Naive thymus-derived CD4-positive, alpha-beta T cell (primary cell): ENCODE measurements at regions not wholly inside any gene's neighbourhood (a gene's known extent, or its start where the extent isn't known, plus 50 kb on each side); places are given as distances from the start of the nearest gene placed in this dataset.

Experiments used
- ATAC-seq: fragments of 150-1000 bp; cut with Tn5 transposase; 2 replicates; pipeline ENCODE4 v1.10.0; 2021; ENCODE audit warnings: mild to moderate bottlenecking, moderate library complexity
- CTCF ChIA-PET: fragments of 350-600 bp; sonication (Branson Sonifier 250); formaldehyde crosslinking; loops from one replicate; lab custom pipeline; 2021; ENCODE audit warnings: antibody characterized with exemption; lab: Charles Lee
- POLR2A ChIA-PET: fragments of 350-600 bp; sonication (Branson Sonifier 250); formaldehyde crosslinking; loops from one replicate; lab custom pipeline; 2021; ENCODE audit warnings: antibody characterized with exemption, inconsistent platforms; lab: Charles Lee
- DNase-seq, 9 donors: peaks; one replicate each; pipeline versions ENCODE4 v3.0.0 to v3.0.0-alpha.2; 2020 to 2022; ENCODE audit warnings: mixed read lengths in 1 of 9
- H3K27ac ChIP-seq: one replicate; pipeline ENCODE4 v1.7.0; 2013; ENCODE audit warnings: mild to moderate bottlenecking, low read depth, low read length, moderate library complexity
- H3K27me3 ChIP-seq, 2 donors: one replicate each; pipeline ENCODE4 v1.7.0; 2013; ENCODE audit warnings: low read length in 2 of 2, mild to moderate bottlenecking in 2 of 2, moderate library complexity in 2 of 2; ENCODE audit not compliant: control insufficient read depth in 2 of 2, insufficient read depth in 2 of 2
- H3K36me3 ChIP-seq, 3 experiments: 1 replicate in 2 of 3; 2 replicates in 1 of 3; pipeline ENCODE4 v1.7.0; 2013; ENCODE audit warnings: low read length in 3 of 3, mild to moderate bottlenecking in 3 of 3, moderate library complexity in 1 of 3; ENCODE audit not compliant: insufficient read depth in 3 of 3, control insufficient read depth in 2 of 3
- H3K4me1 ChIP-seq, 2 donors: one replicate each; pipeline ENCODE4 v1.7.0; 2013; ENCODE audit warnings: low read length in 2 of 2, mild to moderate bottlenecking in 2 of 2, moderate library complexity in 1 of 2; ENCODE audit not compliant: control insufficient read depth in 2 of 2, insufficient read depth in 2 of 2
- H3K4me3 ChIP-seq: 2 replicates; pipeline ENCODE4 v1.7.0; 2013; ENCODE audit warnings: mild to moderate bottlenecking, low read length
- H3K9me3 ChIP-seq, 3 experiments: 1 replicate in 2 of 3; 2 replicates in 1 of 3; pipeline ENCODE4 v1.7.0; 2013; ENCODE audit warnings: low read length in 3 of 3; ENCODE audit not compliant: control insufficient read depth in 2 of 3
- H3K27ac Mint-ChIP-seq, 9 donors: one replicate each; pipeline ENCODE4 v1.8.0; 2020 to 2022; ENCODE audit warnings: mixed read lengths in 9 of 9, mild to moderate bottlenecking in 8 of 9, moderate library complexity in 5 of 9, inconsistent platforms in 2 of 9
- H3K27me3 Mint-ChIP-seq, 5 donors: one replicate each; pipeline ENCODE4 v1.8.0; 2021 to 2022; ENCODE audit warnings: mixed read lengths in 5 of 5, mild to moderate bottlenecking in 1 of 5
- H3K36me3 Mint-ChIP-seq, 5 donors: one replicate each; pipeline ENCODE4 v1.8.0; 2020 to 2022; ENCODE audit warnings: mixed read lengths in 5 of 5, mild to moderate bottlenecking in 3 of 5, inconsistent platforms in 1 of 5
- H3K4me1 Mint-ChIP-seq, 7 donors: one replicate each; pipeline ENCODE4 v1.8.0; 2020 to 2022; ENCODE audit warnings: mixed read lengths in 7 of 7, mild to moderate bottlenecking in 3 of 7, inconsistent platforms in 1 of 7
- H3K4me3 Mint-ChIP-seq, 10 donors: one replicate each; pipeline ENCODE4 v1.8.0; 2020 to 2022; ENCODE audit warnings: mild to moderate bottlenecking in 10 of 10, mixed read lengths in 10 of 10, moderate library complexity in 6 of 10, inconsistent platforms in 2 of 10
- H3K9me3 Mint-ChIP-seq, 11 donors: one replicate each; pipeline ENCODE4 v1.8.0; 2020 to 2022; ENCODE audit warnings: mixed read lengths in 11 of 11, mild to moderate bottlenecking in 4 of 11, inconsistent platforms in 1 of 11, moderate library complexity in 1 of 11
- intact Hi-C, 2 donors: fragments of 100-400 bp; cut with micrococcal nuclease; formaldehyde crosslinking; loops; one replicate each; pipeline ENCODE4 v1.15.1; 2023

GRCh38 chr5:96149546-96149945 is 187.9 kb upstream of the ELL2 start:
- H3K9me3 Mint-ChIP-seq = no peaks in the 10 kb centered on the region
- Histone ChIP-seq H3K36me3 (no peaks in the 10 kb centered on the region), H3K27me3 (no peaks in the 10 kb centered on the region), H3K9me3 (no peaks in the 10 kb centered on the region), H3K27ac (no peak overlapping the region), H3K4me1 (no peaks in the 10 kb centered on the region), H3K4me3 (no peak overlapping the region)
- DNase-seq (no peak), ATAC-seq (no peak)
- intact Hi-C loops = no loop called here
- peaks cover 0 to 5% (median 0%) of the 10 kb centered on the region in 5 donors for H3K27me3 Mint-ChIP-seq
- ChIA-PET CTCF (no interaction called here), POLR2A (no interaction called here)
- no peaks in the 10 kb centered on the region for H3K36me3 Mint-ChIP-seq
- H3K4me1 Mint-ChIP-seq = peaks cover 0 to 3% (median 0%) of the 10 kb centered on the region in 7 donors
- H3K4me3 Mint-ChIP-seq = no peak overlapping the region
- no peak overlapping the region for H3K27ac Mint-ChIP-seq

GRCh38 chr5:96149021-96149420 is 187.4 kb upstream of the ELL2 start:
- Histone ChIP-seq H3K4me1 (no peaks in the 10 kb centered on the region), H3K36me3 (no peaks in the 10 kb centered on the region), H3K4me3 (no peak overlapping the region), H3K9me3 (no peaks in the 10 kb centered on the region), H3K27me3 (no peaks in the 10 kb centered on the region), H3K27ac (no peak overlapping the region)
- Mint-ChIP-seq H3K27ac (no peak overlapping the region), H3K27me3 (peaks cover 0 to 5% (median 0%) of the 10 kb centered on the region in 5 donors), H3K9me3 (no peaks in the 10 kb centered on the region), H3K36me3 (no peaks in the 10 kb centered on the region), H3K4me3 (no peak overlapping the region), H3K4me1 (peaks cover 0 to 3% (median 0%) of the 10 kb centered on the region in 7 donors)
- intact Hi-C loops = no loop called here
- DNase-seq (no peak), ATAC-seq (no peak)
- CTCF ChIA-PET = no interaction called here
- POLR2A ChIA-PET = no interaction called here

DNA sequence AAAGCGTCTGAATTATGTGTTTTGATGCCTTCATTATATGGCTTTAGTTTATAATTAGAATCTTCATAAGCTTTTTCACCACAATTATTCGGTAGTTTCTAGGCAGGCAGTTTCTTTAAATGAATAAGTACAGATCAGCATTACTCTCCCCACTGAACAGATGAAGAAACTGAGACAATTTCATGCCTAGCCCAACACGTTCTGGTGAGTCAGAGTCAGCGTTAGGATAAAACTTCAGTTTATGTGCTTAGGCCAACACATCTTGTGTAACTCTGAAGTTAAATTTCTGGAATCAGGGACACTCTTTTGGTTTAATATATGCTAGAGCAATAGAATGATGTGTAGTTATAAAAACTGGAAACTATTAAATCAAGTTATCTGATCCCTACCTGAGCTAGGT is 186.7 kb upstream of the ELL2 start:
- Mint-ChIP-seq H3K4me3 (no peak overlapping the region), H3K27me3 (peaks cover 0 to 5% (median 0%) of the 10 kb centered on the region in 5 donors), H3K27ac (no peak overlapping the region), H3K4me1 (peaks cover 0 to 3% (median 0%) of the 10 kb centered on the region in 7 donors), H3K9me3 (no peaks in the 10 kb centered on the region), H3K36me3 (no peaks in the 10 kb centered on the region)
- ChIA-PET CTCF (no interaction called here), POLR2A (no interaction called here)
- Histone ChIP-seq H3K4me1 (no peaks in the 10 kb centered on the region), H3K9me3 (no peaks in the 10 kb centered on the region), H3K36me3 (no peaks in the 10 kb centered on the region), H3K4me3 (no peak overlapping the region), H3K27me3 (no peaks in the 10 kb centered on the region), H3K27ac (no peak overlapping the region)
- ATAC-seq (no peak), DNase-seq (no peak)
- intact Hi-C loops = no loop called here

- Mint-ChIP-seq H3K4me3 (no peak overlapping the region), H3K27me3 (peaks cover 0 to 5% (median 0%) of the 10 kb centered on the region in 5 donors), H3K27ac (no peak overlapping the region), H3K9me3 (no peaks in the 10 kb centered on the region), H3K4me1 (peaks cover 0 to 3% (median 0%) of the 10 kb centered on the region in 7 donors), H3K36me3 (no peaks in the 10 kb centered on the region)
- Histone ChIP-seq H3K27me3 (no peaks in the 10 kb centered on the region), H3K36me3 (no peaks in the 10 kb centered on the region), H3K4me1 (no peaks in the 10 kb centered on the region), H3K4me3 (no peak overlapping the region), H3K27ac (no peak overlapping the region), H3K9me3 (no peaks in the 10 kb centered on the region)
- ChIA-PET CTCF (no interaction called here), POLR2A (no interaction called here)
- DNase-seq = no peak
- intact Hi-C loops = no loop called here
- no peak for ATAC-seq
Measured at GRCh38 chr5:96147866-96148265, 186.2 kb upstream of the ELL2 start.

- H3K9me3 Mint-ChIP-seq = no peaks in the 10 kb centered on the region
- H3K4me1 Mint-ChIP-seq = peaks cover 0 to 3% (median 0%) of the 10 kb centered on the region in 7 donors
- Histone ChIP-seq H3K27me3 (no peaks in the 10 kb centered on the region), H3K36me3 (no peaks in the 10 kb centered on the region), H3K4me3 (no peak overlapping the region), H3K4me1 (no peaks in the 10 kb centered on the region), H3K9me3 (no peaks in the 10 kb centered on the region), H3K27ac (no peak overlapping the region)
- intact Hi-C loops = no loop called here
- no peak overlapping the region for H3K4me3 Mint-ChIP-seq
- no peak overlapping the region for H3K27ac Mint-ChIP-seq
- H3K27me3 Mint-ChIP-seq = peaks cover 0 to 7% (median 2%) of the 10 kb centered on the region in 5 donors
- peak; percentile 91 for ATAC-seq
- ChIA-PET CTCF (no interaction called here), POLR2A (no interaction called here)
- no peak for DNase-seq
- no peaks in the 10 kb centered on the region for H3K36me3 Mint-ChIP-seq
Measured at GRCh38 chr5:96146675-96147074, 185.0 kb upstream of the ELL2 start.

DNA sequence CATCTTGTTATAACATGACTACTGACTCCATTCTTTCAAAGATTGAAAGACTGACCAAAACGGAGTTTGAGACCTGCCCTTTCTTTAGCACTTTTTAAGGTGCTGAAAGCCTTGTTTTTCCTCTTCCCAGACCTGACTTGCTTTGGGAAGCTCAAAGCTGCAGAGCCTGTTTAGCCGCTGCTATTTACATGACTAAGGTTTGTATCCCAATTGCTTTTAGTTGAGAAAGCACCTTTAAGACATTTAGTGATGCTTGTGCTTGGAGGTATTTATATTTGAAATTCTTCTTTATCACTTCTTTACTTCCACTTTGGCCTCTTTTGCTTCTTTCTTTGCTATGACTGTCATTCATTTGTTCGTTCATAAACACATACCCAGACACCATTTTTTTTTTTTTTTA is 182.6 kb upstream of the ELL2 start:
- no peak for DNase-seq
- no peaks in the 10 kb centered on the region for H3K27me3 ChIP-seq
- no peaks in the 10 kb centered on the region for H3K4me1 Mint-ChIP-seq
- H3K27me3 Mint-ChIP-seq = peaks cover 1 to 22% (median 4%) of the 10 kb centered on the region in 5 donors
- no peak overlapping the region for H3K27ac Mint-ChIP-seq
- no peaks in the 10 kb centered on the region for H3K4me1 ChIP-seq
- no peak overlapping the region for H3K4me3 Mint-ChIP-seq
- H3K36me3 Mint-ChIP-seq = no peaks in the 10 kb centered on the region
- POLR2A ChIA-PET = no interaction called here
- H3K9me3 Mint-ChIP-seq = no peaks in the 10 kb centered on the region
- no peaks in the 10 kb centered on the region for H3K36me3 ChIP-seq
- intact Hi-C loops = no loop called here
- CTCF ChIA-PET = no interaction called here
- H3K27ac ChIP-seq = no peak overlapping the region
- ATAC-seq = no peak
- H3K9me3 ChIP-seq = no peaks in the 10 kb centered on the region
- no peak overlapping the region for H3K4me3 ChIP-seq

DNA sequence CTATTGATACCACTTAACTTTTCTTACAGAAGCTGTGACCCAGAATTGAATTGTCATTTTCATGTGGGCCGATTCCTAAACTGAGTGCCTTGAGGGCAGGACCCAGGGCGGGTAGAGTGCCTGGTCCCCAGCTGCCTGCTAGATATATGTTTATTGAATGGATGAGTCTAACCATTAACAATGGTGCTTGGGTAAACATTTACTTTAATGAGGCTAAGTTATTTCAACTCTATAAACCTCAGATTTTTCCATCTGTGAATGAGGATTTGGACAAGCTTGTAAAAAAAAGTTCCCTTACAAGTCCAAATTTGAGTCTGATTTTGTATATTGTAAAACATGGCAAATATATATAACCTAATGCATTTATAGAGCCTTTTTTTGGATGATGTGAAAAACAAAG is 181.8 kb upstream of the ELL2 start:
- no peak overlapping the region for H3K27ac ChIP-seq
- no peaks in the 10 kb centered on the region for H3K4me1 ChIP-seq
- POLR2A ChIA-PET = no interaction called here
- DNase-seq = no peak
- H3K36me3 ChIP-seq = no peaks in the 10 kb centered on the region
- H3K4me1 Mint-ChIP-seq = no peaks in the 10 kb centered on the region
- no peaks in the 10 kb centered on the region for H3K9me3 ChIP-seq
- no peaks in the 10 kb centered on the region for H3K27me3 ChIP-seq
- H3K4me3 ChIP-seq = no peak overlapping the region
- H3K4me3 Mint-ChIP-seq = no peak overlapping the region
- CTCF ChIA-PET = no interaction called here
- H3K27ac Mint-ChIP-seq = no peak overlapping the region
- no peaks in the 10 kb centered on the region for H3K9me3 Mint-ChIP-seq
- no peaks in the 10 kb centered on the region for H3K36me3 Mint-ChIP-seq
- no peak for ATAC-seq
- intact Hi-C loops = no loop called here
- H3K27me3 Mint-ChIP-seq = peaks cover 4 to 27% (median 6%) of the 10 kb centered on the region in 5 donors
